Endothelial cell of umbilical vein (primary cell): ENCODE measurements at regions not wholly inside any gene's neighbourhood (a gene's known extent, or its start where the extent isn't known, plus 50 kb on each side); places are given as distances from the start of the nearest gene placed in this dataset.

Experiments used
- BruUV-seq: library from RNA; stranded (reverse); fragments of 400-500 nt; replicated peaks from 2 replicates; lab custom pipeline; 2021; lab: Mats Ljungman, UMichigan
- CTCF ChIA-PET: fragments of 300-600, 350-600 bp; sonication (Branson Sonifier 250); formaldehyde crosslinking; loops from one replicate; lab custom pipeline; 2021; ENCODE audit warnings: antibody characterized with exemption, inconsistent platforms; lab: Charles Lee
- POLR2A ChIA-PET: fragments of 300-600, 350-600 bp; sonication (Branson Sonifier 250); formaldehyde crosslinking; loops from one replicate; lab custom pipeline; 2021; ENCODE audit warnings: antibody characterized with exemption, inconsistent platforms; lab: Charles Lee
- DNase-seq: peaks from one replicate; pipeline ENCODE4 v3.0.0-alpha.2; 2011; ENCODE audit warnings: low read depth, low spot score
- FAIRE-seq: peaks from 2 replicates; lab custom pipeline; 2011; peaks lifted over from hg19 to GRCh38; lab: Jason Lieb, UNC
- H2AFZ ChIP-seq: 2 replicates; pipeline ENCODE4 v1.6.0; 2012; ENCODE audit warnings: low read depth, low read length, control low read depth, inconsistent platforms
- H3K27ac ChIP-seq: 2 replicates; pipeline ENCODE4 v1.5.1; 2011; ENCODE audit warnings: low read depth, mild to moderate bottlenecking, control low read depth, low read length, moderate library complexity; ENCODE audit not compliant: insufficient read depth
- H3K27me3 ChIP-seq, 2 experiments: 2 replicates each; pipeline versions ENCODE4 v1.6.0 to v1.6.1; 2011; ENCODE audit warnings: low read length in 2 of 2, mixed read lengths in 1 of 2; ENCODE audit not compliant: control insufficient read depth in 2 of 2, insufficient read depth in 2 of 2
- H3K36me3 ChIP-seq, 2 experiments: 2 replicates in 1 of 2; 3 replicates in 1 of 2; pipeline ENCODE4 v1.5.1; 2011; ENCODE audit warnings: low read length in 2 of 2, mild to moderate bottlenecking in 1 of 2, moderate library complexity in 1 of 2; ENCODE audit not compliant: control insufficient read depth in 2 of 2, insufficient read depth in 2 of 2; ENCODE audit errors: extremely low read depth in 1 of 2
- H3K4me1 ChIP-seq: 3 replicates; pipeline ENCODE4 v1.5.1; 2011; ENCODE audit warnings: mild to moderate bottlenecking, low read length; ENCODE audit not compliant: control insufficient read depth, insufficient read depth; ENCODE audit errors: extremely low read depth
- H3K4me2 ChIP-seq: 2 replicates; pipeline ENCODE4 v1.6.1; 2011; ENCODE audit warnings: low read length, control low read depth, mixed read lengths; ENCODE audit not compliant: insufficient read depth
- H3K4me3 ChIP-seq, 3 experiments: fragments of 200-600 bp in 1 of 3; sonication (generic), shearing (Covaris generic) in 1 of 3; replicated peaks in 1 of 3; 2 replicates each; pipeline ENCODE4 v1.5.1; 2011 to 2016; ENCODE audit warnings: control low read depth in 3 of 3, low read length in 3 of 3, mild to moderate bottlenecking in 2 of 3, inconsistent platforms in 1 of 3, low read depth in 1 of 3, moderate library complexity in 1 of 3; ENCODE audit not compliant: insufficient read depth in 1 of 3
- H3K79me2 ChIP-seq: 2 replicates; pipeline ENCODE4 v1.6.0; 2012; ENCODE audit warnings: low read length, inconsistent platforms; ENCODE audit not compliant: control insufficient read depth, insufficient read depth
- H3K9ac ChIP-seq: replicated peaks from 2 replicates; pipeline ENCODE3; 2011; ENCODE audit warnings: low read length, control low read depth; ENCODE audit not compliant: insufficient read depth; ENCODE audit errors: extremely low read depth
- H3K9me1 ChIP-seq: replicated peaks from 3 replicates; pipeline ENCODE4 v1.6.0; 2011; ENCODE audit warnings: mild to moderate bottlenecking, low read length; ENCODE audit not compliant: control insufficient read depth, insufficient read depth; ENCODE audit errors: extremely low read depth
- H3K9me3 ChIP-seq: replicated peaks from 2 replicates; pipeline ENCODE4 v1.5.1; 2012; ENCODE audit warnings: low read length, inconsistent platforms; ENCODE audit not compliant: control insufficient read depth, insufficient read depth
- H4K20me1 ChIP-seq: replicated peaks from 2 replicates; pipeline ENCODE3; 2011; ENCODE audit warnings: mild to moderate bottlenecking, low read length; ENCODE audit not compliant: control insufficient read depth, insufficient read depth; ENCODE audit errors: extremely low read depth
- CTCF ChIP-seq, 2 donors: IDR thresholded peaks; 1 replicate in 1 of 2; 2 replicates in 1 of 2; pipeline ENCODE4 v1.5.1; 2011; ENCODE audit warnings: low read length in 2 of 2, mild to moderate bottlenecking in 2 of 2, moderate library complexity in 2 of 2, control low read depth in 1 of 2, inconsistent platforms in 1 of 2, low read depth in 1 of 2; ENCODE audit not compliant: insufficient read depth in 1 of 2; ENCODE audit errors: extremely low read depth in 1 of 2
- EZH2 ChIP-seq: IDR thresholded peaks from 2 replicates; pipeline ENCODE4 v1.6.1; 2012; ENCODE audit warnings: borderline replicate concordance, low read depth, mild to moderate bottlenecking, moderate library complexity, low read length, inconsistent platforms; ENCODE audit not compliant: severe bottlenecking
- FOS ChIP-seq: IDR thresholded peaks from 2 replicates; pipeline ENCODE4 v1.6.1; 2011; ENCODE audit warnings: mild to moderate bottlenecking, low read length, moderate library complexity, borderline replicate concordance; ENCODE audit not compliant: insufficient read depth
- GATA2 ChIP-seq: IDR thresholded peaks from 2 replicates; pipeline ENCODE4 v1.7.0; 2011; ENCODE audit warnings: low read depth, mild to moderate bottlenecking, moderate library complexity, mixed read lengths, low read length; ENCODE audit not compliant: insufficient read length, insufficient read depth
- JUN ChIP-seq: IDR thresholded peaks from 2 replicates; pipeline ENCODE4 v1.6.1; 2011; ENCODE audit warnings: borderline replicate concordance, low read depth; ENCODE audit not compliant: insufficient read length, insufficient read depth
- MAX ChIP-seq: IDR thresholded peaks from 2 replicates; pipeline ENCODE4 v1.6.1; 2011; ENCODE audit not compliant: insufficient read depth, insufficient read length
- MYC ChIP-seq: IDR thresholded peaks from one replicate; pipeline ENCODE4 v1.6.1; 2011; ENCODE audit warnings: mild to moderate bottlenecking, low read depth, low read length
- POLR2A ChIP-seq: IDR thresholded peaks from 2 replicates; pipeline ENCODE4 v1.6.1; 2012; ENCODE audit warnings: low read depth, mild to moderate bottlenecking, control low read depth, low read length
- POLR2AphosphoS5 ChIP-seq: IDR thresholded peaks from 2 replicates; pipeline ENCODE4 v1.6.1; 2012; ENCODE audit warnings: low read depth, mild to moderate bottlenecking, control low read depth, low read length, moderate library complexity; ENCODE audit not compliant: insufficient read depth
- dilution Hi-C: fragments of 300-500 bp; cut with MboI; formaldehyde crosslinking; loops from one replicate; pipeline ENCODE4 v1.15.0; 2019; ENCODE audit warnings: low sequenced_read_pairs; ENCODE audit not compliant: extremely low pct_ligation_motif_present
- intact Hi-C: fragments of 100-400 bp; cut with micrococcal nuclease; formaldehyde crosslinking; loops from one replicate; pipeline ENCODE4 v1.10.0; 2022

DNA sequence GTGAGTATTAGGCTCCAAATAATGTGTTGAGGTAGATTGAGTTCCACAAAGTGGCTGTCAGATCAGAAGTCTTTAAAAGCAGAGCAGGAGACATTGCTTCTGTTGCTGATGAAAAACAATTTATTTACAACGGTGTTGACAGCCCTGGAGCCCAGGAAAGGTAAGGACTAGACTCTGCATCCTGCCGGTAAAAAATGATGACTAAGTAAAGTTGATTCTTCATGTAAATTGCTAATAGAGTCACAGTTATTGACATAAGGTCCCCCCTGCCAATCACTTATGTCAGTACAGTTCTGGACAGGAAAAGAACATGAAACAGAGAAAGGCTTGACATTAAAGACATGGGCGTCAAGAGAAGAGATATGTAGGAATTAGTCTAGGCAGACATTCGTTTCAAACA, 552.5 kb downstream of the HTR1A start:
- Histone ChIP-seq H2AFZ (no peak overlapping the region), H3K4me2 (no peak overlapping the region), H3K27me3 (no peaks in the 10 kb centered on the region), H3K36me3 (no peaks in the 10 kb centered on the region), H4K20me1 (no peaks in the 10 kb centered on the region), H3K27ac (no peak overlapping the region), H3K4me3 (no peak overlapping the region), H3K9me1 (no peaks in the 10 kb centered on the region), H3K9ac (no peak overlapping the region), H3K9me3 (no peaks in the 10 kb centered on the region), H3K79me2 (no peaks in the 10 kb centered on the region), H3K4me1 (no peaks in the 10 kb centered on the region)
- DNase-seq, result no peak
- TF ChIP-seq MYC, result no peak
- TF ChIP-seq FOS, result no peak
- TF ChIP-seq CTCF (IDR thresholded peaks at IDR 0.05; ENCODE audit: extremely low read depth in 1 of 2, insufficient read depth in 1 of 2, low read depth in 1 of 2, low read length in 2 of 2), result no peak
- TF ChIP-seq POLR2A, result no peak
- ChIA-PET POLR2A (no interaction called here), CTCF (no interaction called here)
- dilution Hi-C loops, result no loop called here
- intact Hi-C loops, result no loop called here
- no TSS peak for BruUV-seq
- FAIRE-seq, result no peak

DNA sequence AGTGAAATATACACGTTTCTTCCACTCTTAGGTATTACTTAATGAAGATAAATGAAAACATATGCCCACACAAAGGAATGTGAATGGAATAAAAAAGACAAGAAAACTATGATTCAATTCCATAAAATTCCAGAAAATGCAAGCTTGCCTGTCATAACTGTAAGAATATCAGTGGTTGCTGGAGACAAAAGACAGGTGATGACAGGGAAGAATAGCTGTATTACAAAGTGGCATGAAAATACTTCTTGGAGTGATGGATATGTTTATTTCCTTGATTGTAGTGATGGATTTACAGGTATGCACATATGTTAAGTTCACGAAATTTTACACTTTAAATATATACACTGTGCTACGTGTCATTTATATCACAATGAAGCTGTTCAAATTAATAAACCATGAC, 553.3 kb downstream of the HTR1A start:
- Histone ChIP-seq H3K27ac (no peak overlapping the region), H3K4me3 (no peak overlapping the region), H3K4me2 (no peak overlapping the region), H4K20me1 (no peaks in the 10 kb centered on the region), H3K79me2 (no peaks in the 10 kb centered on the region), H2AFZ (no peak overlapping the region), H3K36me3 (no peaks in the 10 kb centered on the region), H3K9me1 (no peaks in the 10 kb centered on the region), H3K9me3 (no peaks in the 10 kb centered on the region), H3K27me3 (no peaks in the 10 kb centered on the region), H3K9ac (no peak overlapping the region), H3K4me1 (no peaks in the 10 kb centered on the region)
- intact Hi-C loops, result no loop called here
- TF ChIP-seq EZH2 (no peak), POLR2AphosphoS5 (no peak), MYC (no peak), GATA2 (no peak), MAX (no peak), JUN (no peak), CTCF (IDR thresholded peaks at IDR 0.05; ENCODE audit: extremely low read depth in 1 of 2, insufficient read depth in 1 of 2, low read depth in 1 of 2, low read length in 2 of 2) (no peak)
- no peak for FAIRE-seq
- POLR2A ChIA-PET, result no interaction called here
- CTCF ChIA-PET, result no interaction called here
- no peak for DNase-seq
- no TSS peak for BruUV-seq
- dilution Hi-C loops, result no loop called here
